GM23338 (cell line): ENCODE measurements at regions not wholly inside any gene's neighbourhood (a gene's known extent, or its start where the extent isn't known, plus 50 kb on each side); places are given as distances from the start of the nearest gene placed in this dataset.
"Not testable (repeated sequence)": the region's sequence is repeated elsewhere in the genome, so short reads cannot be mapped to it uniquely, and the experiment has no call there.

ENCODE experiments used
- EZH2 ChIP-seq: fragments of 200-600 bp; sonication (generic); IDR thresholded peaks from one replicate; pipeline ENCODE4 v1.8.0; 2017; ENCODE audit warnings: antibody characterized with exemption, mild to moderate bottlenecking, low read depth; ENCODE audit not compliant: unreplicated experiment
- JUNB ChIP-seq: IDR thresholded peaks from one replicate; pipeline ENCODE4 v1.6.1; 2016; ENCODE audit warnings: antibody characterized with exemption; ENCODE audit not compliant: unreplicated experiment
- NANOG ChIP-seq: IDR thresholded peaks from 2 replicates; pipeline ENCODE4 v1.6.1; 2016; ENCODE audit warnings: antibody characterized with exemption, borderline replicate concordance

- TF ChIP-seq EZH2, NANOG, JUNB: not testable (repeated sequence)
These were observed 132.2 kb downstream of the GXYLT1 start for GRCh38 chr12:42012501-42012900.
